HG02798 (cell line): ENCODE measurements at regions not wholly inside any gene's neighbourhood (a gene's known extent, or its start where the extent isn't known, plus 50 kb on each side); places are given as distances from the start of the nearest gene placed in this dataset.

Experiments used
- ATAC-seq: cut with Tn5 transposase; IDR thresholded peaks from one replicate; pipeline ENCODE4 v1.9.1; 2021; ENCODE audit warnings: mild to moderate bottlenecking; ENCODE audit not compliant: unreplicated experiment, poor library complexity

- ATAC-seq: no peak
These were observed 194.2 kb downstream of the NHLRC3 start for GRCh38 chr13:39232401-39232980.

- no peak for ATAC-seq
These were observed 194.7 kb downstream of the NHLRC3 start for GRCh38 chr13:39232999-39233398.

- no peak for ATAC-seq
These were observed 195.3 kb downstream of the NHLRC3 start for GRCh38 chr13:39233519-39233918.

GRCh38 chr13:39244561-39245230 lies 206.4 kb downstream of the NHLRC3 start:
- no peak for ATAC-seq

- no peak for ATAC-seq
These were observed 207.4 kb downstream of the NHLRC3 start for GRCh38 chr13:39245688-39246087.

GRCh38 chr13:39249982-39250381 lies 211.7 kb downstream of the NHLRC3 start:
- ATAC-seq: no peak

GRCh38 chr13:39250440-39250839 lies 212.2 kb downstream of the NHLRC3 start:
- no peak for ATAC-seq

- ATAC-seq: no peak
These were observed 213.1 kb downstream of the NHLRC3 start for GRCh38 chr13:39251340-39251739.

- ATAC-seq: no peak
These were observed 215.5 kb downstream of the NHLRC3 start for GRCh38 chr13:39253774-39254173.

- no peak for ATAC-seq
These were observed 216.3 kb downstream of the NHLRC3 start for GRCh38 chr13:39254601-39255000.

- no peak for ATAC-seq
These were observed 219.4 kb downstream of the NHLRC3 start for GRCh38 chr13:39257642-39258041.

GRCh38 chr13:39259371-39260140 lies 221.3 kb downstream of the NHLRC3 start:
- peak; percentile 50 for ATAC-seq

GRCh38 chr13:39263033-39263432 lies 224.8 kb downstream of the NHLRC3 start:
- peak; percentile 84 for ATAC-seq

GRCh38 chr13:39263531-39263930 lies 225.3 kb downstream of the NHLRC3 start:
- ATAC-seq: no peak

GRCh38 chr13:39266426-39266825 lies 228.2 kb downstream of the NHLRC3 start:
- ATAC-seq: no peak

- ATAC-seq: no peak
These were observed 230.1 kb downstream of the NHLRC3 start for GRCh38 chr13:39268398-39268797.

GRCh38 chr13:39269004-39269403 lies 230.7 kb downstream of the NHLRC3 start:
- no peak for ATAC-seq

- ATAC-seq: no peak
These were observed 231.2 kb downstream of the NHLRC3 start for GRCh38 chr13:39269411-39269810.

- no peak for ATAC-seq
These were observed 234.7 kb downstream of the NHLRC3 start for GRCh38 chr13:39272994-39273393.

GRCh38 chr13:39273953-39274738 lies 235.9 kb downstream of the NHLRC3 start:
- no peak for ATAC-seq
